ENCODE measurements at regions not wholly inside any gene's neighbourhood (a gene's known extent, or its start where the extent isn't known, plus 50 kb on each side); places are given as distances from the start of the nearest gene placed in this dataset.
A peak's percentile ranks its signal among the peaks of the same experiment; 100 is the strongest.
"Not testable (repeated sequence)": the region's sequence is repeated elsewhere in the genome, so short reads cannot be mapped to it uniquely, and the experiment has no call there.

- DNase-seq, result no peak
These were observed 288.4 kb upstream of the DEPDC1 start for GRCh38 chr1:68785328-68785727.

DNA sequence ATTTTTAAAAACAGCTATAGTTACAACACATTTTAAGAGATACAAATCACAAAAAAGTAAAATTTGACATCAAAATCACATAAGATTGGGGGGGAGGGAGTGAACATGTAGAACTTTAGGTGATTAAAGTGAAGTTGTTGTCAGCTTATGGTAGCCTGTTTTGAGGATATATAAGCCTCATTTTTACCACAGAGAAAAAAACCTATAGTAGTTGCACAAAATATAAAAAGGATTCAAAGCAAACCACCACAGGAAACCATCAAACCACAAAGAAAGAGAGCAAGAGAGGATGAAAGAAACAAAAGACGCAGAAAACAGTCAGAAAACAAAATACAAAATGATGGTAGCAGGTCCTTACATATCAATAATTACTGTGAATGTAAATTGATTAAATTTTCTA lies 291.9 kb upstream of the DEPDC1 start:
- DNase-seq, result no peak

GRCh38 chr1:68791800-68792199 lies 294.9 kb upstream of the DEPDC1 start:
- no peak for DNase-seq

GRCh38 chr1:68795956-68796355 lies 299.1 kb upstream of the DEPDC1 start:
- DNase-seq, result no peak

DNA sequence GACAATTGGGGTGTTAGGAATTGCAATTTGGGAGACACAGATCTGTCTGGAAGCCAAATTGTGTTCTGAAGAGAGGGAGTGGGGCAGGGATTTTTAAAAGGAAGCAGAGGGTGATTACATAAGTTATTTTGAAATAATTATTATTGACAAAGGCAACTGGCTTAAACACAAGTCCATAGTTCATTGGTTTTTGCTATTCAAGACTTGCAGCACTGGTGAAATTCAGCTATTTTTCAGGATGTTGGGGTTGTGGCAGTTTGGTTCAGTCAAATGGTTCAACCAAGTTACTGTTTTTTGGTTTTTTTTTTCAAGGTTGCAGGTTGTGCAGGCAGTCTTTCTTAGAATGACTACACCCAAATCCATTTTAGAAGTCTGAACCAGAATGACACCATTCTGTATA lies 300.0 kb upstream of the DEPDC1 start:
- no peak for DNase-seq

GRCh38 chr1:68798071-68798470 lies 301.2 kb upstream of the DEPDC1 start:
- DNase-seq, result no peak

- no peak for DNase-seq
These were observed 302.2 kb upstream of the DEPDC1 start for GRCh38 chr1:68799096-68799495.

DNA sequence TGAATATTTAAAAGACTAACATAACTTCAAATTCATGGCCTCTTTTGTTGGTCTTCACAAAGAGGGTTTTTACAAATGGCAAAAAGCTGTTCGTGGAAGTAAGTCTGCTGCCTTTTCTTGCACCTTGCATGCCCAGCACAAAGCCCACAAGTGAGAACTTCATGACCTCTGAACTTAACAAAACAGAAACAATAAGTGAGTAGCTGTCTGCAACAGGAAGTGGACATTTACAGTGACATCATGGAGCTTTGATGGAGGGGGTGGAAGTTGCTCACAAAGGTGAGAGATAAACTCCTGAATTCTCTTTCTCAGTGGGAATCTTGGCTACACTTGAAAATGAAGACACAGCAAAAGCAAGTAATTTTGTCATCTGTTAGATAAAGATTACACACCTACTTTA lies 303.3 kb upstream of the DEPDC1 start:
- no peak for DNase-seq

DNA sequence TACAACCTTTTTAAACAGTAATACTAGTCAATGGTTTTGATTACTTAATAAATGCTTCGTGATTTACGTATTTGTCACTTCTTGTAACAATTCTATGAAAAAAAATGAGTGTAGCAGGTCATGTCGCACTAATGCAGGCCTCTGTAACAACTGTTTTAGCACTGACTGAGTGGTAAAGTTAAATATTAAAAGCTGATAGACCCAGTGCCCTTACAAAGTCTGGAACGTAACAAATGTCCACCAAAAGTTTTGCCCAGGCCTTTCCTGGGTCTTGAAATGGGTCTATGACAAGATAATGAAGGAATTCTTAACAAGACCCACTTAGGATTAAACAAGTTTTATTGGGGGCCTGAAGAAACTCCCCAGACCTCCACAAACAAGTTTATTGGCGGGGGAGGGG lies 304.6 kb upstream of the DEPDC1 start:
- no peak for DNase-seq

DNA sequence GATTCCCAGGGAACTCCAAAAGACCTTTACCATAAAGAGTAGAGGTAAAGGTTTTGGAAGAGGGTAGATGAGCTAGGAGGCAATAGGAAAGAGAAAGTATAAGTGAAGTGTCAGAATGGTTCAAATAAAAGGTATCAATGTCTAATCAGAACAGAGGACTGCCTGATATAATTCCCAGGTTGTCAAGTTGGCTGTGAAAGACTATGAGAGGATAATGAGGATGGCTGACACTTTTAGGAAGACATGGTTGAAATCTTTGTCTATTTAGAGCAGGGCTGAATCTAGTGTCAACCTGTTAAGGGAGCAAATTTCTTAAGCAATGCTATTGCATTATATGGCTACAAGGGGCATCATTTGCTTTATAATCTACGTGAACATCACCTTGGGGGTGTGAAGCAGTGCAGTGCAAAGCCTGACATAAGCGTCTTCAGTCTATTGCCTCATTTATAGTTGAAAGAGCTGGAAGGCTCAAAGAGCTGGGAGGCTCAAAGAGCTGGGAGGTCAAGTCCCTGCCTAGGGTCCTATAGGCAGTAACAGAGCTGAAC lies 308.3 kb upstream of the DEPDC1 start:
- no peak for DNase-seq

- no peak for DNase-seq
These were observed 311.5 kb upstream of the DEPDC1 start for GRCh38 chr1:68808351-68808750.

DNA sequence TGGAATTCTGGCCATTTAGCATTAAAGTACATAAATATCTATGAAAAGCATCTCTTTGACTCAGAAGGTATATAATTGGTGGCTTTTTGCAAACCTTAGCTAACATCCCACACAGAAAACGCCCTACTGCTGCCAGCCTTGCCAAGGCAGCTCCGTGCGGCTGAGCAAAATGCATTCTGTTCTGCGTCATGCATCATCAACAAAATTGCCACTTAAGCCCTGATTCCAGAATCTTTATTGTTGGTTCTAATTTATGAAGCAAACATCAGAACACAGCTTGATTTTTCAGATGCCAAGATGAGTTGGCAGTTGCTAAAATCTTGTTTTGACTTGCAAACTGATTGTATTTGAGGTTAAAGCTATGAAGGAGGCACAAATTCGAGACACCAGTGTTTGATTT lies 314.9 kb upstream of the DEPDC1 start:
- peak; percentile 55 for DNase-seq

DNA sequence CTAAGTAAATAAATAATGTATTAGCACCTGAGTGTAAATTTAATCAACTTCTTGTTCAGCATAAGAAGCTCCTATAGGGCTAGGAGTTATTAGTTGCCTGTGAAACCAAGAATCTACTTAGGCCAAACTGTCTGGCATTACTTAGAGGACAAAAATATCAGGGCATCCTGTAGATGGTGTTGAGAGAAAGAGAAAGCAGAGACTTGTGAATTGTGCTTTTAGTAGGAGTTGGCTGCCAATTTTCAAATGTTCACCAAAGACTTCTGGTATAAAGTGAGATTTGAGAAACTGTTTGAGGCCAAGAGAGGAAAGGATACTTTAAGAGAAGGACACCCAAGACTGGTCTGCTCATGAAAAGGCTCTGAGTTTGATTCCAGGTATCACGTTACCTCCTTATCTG lies 315.5 kb upstream of the DEPDC1 start:
- DNase-seq, result no peak

GRCh38 chr1:68814067-68814466 lies 317.2 kb upstream of the DEPDC1 start:
- DNase-seq, result no peak

- no peak for DNase-seq
These were observed 318.8 kb upstream of the DEPDC1 start for GRCh38 chr1:68815632-68816031.

DNA sequence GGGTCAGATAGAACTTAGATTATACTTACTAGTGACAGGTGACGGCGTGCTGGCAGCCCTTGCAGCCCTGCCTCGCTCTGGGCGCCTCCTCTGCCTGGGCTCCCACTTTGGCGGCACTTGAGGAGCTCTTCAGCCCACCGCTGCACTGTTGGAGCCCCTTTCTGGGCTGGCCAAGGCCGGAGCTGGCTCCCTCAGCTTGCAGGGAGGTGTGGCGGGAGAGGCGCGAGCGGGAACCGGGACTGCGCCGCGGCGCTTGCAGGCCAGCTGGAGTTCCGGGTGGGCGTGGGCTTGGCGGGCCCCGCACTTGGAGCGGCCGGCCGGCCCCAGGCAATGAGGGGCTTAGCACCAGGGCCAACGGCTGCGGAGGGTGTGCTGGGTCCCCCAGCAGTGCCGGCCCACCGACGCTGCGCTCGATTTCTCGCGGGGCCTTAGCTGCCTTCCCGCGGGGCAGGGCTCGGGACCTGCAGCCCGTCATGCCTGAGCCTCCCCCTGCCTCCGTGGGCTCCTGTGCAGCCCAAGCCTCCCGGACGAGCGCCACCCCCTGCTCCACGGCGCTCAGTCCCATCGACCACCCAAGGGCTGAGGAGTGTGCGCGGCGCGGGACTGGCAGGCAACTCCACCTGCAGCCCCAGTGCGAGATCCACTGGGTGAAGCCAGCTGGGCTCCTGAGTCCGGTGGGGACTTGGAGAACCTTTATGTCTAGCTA lies 320.8 kb upstream of the DEPDC1 start:
- not testable (repeated sequence) for DNase-seq

DNA sequence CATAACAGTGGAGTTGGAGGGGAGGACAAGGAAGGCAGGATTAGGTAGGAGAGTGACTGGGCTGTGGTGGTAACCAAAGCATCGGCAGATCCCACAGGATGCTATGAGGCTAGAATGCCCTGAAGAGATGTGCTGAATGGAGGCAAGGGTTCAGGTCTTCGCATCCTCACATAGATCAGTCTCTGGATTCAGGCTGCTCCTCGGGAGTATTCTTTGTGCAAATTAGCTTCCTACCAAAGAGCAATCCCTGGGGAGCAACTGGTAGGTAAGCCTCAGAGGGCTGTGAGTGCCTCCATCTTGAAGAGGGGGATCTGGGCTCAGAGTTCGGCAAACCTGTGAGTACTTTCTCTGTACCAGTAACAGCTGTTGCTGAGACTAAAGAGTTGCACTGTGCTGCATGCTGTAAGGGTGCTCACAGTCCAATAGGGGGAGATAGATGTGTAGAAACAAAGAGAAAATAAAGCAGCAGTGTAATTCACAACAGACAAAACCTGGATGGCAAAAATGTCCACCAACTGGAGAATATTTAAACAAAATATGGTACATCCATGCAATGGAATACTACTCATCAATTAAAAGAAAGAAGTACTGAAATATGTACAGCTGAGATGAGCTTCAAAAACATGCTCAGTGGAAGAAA lies 322.4 kb upstream of the DEPDC1 start:
- DNase-seq, result peak; percentile 48

DNA sequence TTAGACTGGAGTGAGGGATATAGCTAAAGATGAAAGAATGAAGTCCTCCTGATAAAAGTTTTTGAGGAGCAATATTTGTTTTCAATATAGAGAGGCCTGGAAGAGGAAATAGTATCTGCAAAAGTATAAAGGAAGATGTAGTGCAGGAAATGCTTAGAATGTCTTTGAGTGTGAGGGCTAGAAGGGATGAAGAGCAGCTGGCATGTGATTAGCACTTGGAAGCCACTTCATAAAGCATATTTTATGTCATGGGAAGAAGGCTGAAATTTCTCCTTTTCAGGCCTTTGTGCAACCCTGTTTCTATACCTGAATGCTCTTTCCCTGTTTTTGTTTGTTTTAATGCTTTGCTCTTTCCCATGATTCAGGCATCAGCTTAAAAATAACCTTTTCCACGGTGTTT lies 323.3 kb upstream of the DEPDC1 start:
- no peak for DNase-seq

- DNase-seq, result no peak
These were observed 330.0 kb upstream of the DEPDC1 start for GRCh38 chr1:68826836-68827235.

DNA sequence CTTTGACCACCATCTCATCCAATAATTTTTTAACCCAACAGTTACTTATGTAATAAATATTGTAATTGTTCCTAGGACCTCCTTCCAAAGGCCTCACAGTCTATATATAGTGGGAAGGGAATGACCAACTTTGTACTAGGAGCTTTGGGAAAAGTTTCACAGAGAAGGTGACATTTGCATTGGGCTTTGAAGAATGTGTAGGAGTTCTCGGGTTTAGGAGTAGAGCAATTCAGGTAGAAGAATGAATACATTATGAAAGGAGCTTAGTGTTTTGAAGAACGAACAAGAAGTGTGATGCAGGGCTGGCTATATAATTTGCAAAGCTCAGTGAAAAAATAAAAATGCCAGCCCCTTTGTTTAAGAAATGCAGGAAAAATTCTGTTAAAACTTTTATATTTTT lies 330.4 kb upstream of the DEPDC1 start:
- DNase-seq, result no peak

- no peak for DNase-seq
These were observed 331.1 kb upstream of the DEPDC1 start for GRCh38 chr1:68828013-68828412.

DNA sequence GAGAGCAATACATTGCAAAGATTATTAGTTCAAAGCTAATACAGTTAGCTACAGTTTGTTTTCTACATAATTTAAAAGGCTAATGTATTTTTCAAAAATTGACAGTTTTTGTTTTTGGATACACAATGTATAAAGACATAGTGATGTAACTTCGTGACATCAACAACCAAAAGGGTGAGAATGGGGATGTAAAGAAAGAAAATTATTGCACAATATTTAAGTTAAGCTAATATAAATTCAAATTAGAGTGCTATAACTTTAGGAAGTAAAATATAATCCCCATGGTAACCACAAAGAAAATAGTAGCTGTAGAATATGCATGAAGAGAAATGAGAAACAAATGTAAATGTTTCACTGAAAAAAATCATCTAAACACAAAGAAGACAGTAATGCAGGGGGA lies 334.4 kb upstream of the DEPDC1 start:
- DNase-seq, result no peak

GRCh38 chr1:68848017-68848416 lies 351.1 kb upstream of the DEPDC1 start:
- no peak for DNase-seq

DNA sequence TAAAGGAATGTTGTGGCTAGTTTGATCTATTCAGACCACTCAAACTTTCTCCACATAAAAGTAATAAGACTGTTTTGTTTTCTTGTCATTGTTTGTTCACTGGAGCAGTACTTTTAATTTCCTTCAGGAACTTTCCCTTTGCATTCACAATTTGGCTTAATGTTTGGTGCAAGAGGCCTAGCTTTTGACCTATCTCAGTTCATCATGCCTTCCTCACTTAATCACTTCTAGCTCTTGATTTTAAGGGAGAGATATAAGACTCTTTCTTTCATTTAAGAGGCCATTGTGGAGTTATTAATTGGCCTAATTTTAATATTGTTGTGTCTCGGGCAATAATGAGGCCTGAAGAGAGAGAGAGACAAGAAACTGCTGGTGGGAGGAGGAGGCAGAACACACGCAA lies 371.7 kb upstream of the DEPDC1 start:
- no peak for DNase-seq

DNA sequence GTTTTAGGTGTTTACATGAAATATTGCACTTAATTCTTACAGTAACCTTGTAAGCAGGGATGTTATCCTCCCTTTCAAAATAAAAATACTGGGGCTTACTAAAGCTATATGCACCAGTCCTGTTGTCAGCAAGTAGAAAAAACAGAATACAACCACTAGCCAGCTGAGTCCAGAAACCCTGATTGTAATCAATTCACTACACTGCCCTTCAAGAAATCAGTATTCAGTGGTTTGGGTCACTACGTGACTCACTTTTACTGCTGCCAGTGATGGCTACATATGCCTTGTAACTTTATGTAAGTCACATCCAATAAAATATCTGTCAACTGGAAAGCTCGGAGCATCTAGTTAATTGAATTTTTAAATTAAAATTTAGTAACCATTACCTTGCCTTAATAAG lies 376.3 kb upstream of the DEPDC1 start:
- no peak for DNase-seq

All from NCI-H1436 (cell line).